GM23248 (cell line): ENCODE measurements at regions not wholly inside any gene's neighbourhood (a gene's known extent, or its start where the extent isn't known, plus 50 kb on each side); places are given as distances from the start of the nearest gene placed in this dataset.
A peak's percentile ranks its signal among the peaks of the same experiment; 100 is the strongest.

Source experiments
- DNase-seq: peaks from one replicate; pipeline ENCODE4 v3.0.0-alpha.2; 2015
- H2AFZ ChIP-seq: fragments of 200-600 bp; sonication (generic); 2 replicates; pipeline ENCODE4 v1.6.1; 2016; ENCODE audit warnings: antibody characterized with exemption
- H3F3A ChIP-seq: fragments of 200-600 bp; sonication (generic); 2 replicates; pipeline ENCODE4 v1.6.1; 2016; ENCODE audit warnings: mild to moderate bottlenecking, antibody characterized with exemption, mixed run types; ENCODE audit not compliant: insufficient read depth
- H3K27ac ChIP-seq: fragments of 200-600 bp; sonication (generic); 2 replicates; pipeline ENCODE4 v1.5.1; 2016; ENCODE audit warnings: mild to moderate bottlenecking
- H3K27me3 ChIP-seq: fragments of 200-600 bp; sonication (generic); replicated peaks from 2 replicates; pipeline ENCODE4 v1.6.1; 2016; ENCODE audit warnings: mild to moderate bottlenecking; ENCODE audit not compliant: insufficient read depth
- H3K36me3 ChIP-seq: fragments of 200-600 bp; sonication (generic); 2 replicates; pipeline ENCODE4 v1.6.1; 2016; ENCODE audit warnings: low read depth, mild to moderate bottlenecking
- H3K4me1 ChIP-seq: fragments of 200-600 bp; sonication (generic); 2 replicates; pipeline ENCODE4 v1.6.1; 2016; ENCODE audit warnings: mild to moderate bottlenecking; ENCODE audit not compliant: insufficient read depth
- H3K4me2 ChIP-seq: fragments of 200-600 bp; sonication (generic); one replicate; pipeline ENCODE4 v1.6.1; 2016; ENCODE audit warnings: mild to moderate bottlenecking; ENCODE audit not compliant: unreplicated experiment
- H3K4me3 ChIP-seq: fragments of 200-600 bp; sonication (generic); 2 replicates; pipeline ENCODE4 v1.5.1; 2016; ENCODE audit warnings: mild to moderate bottlenecking
- H3K79me2 ChIP-seq: fragments of 200-600 bp; sonication (generic); 2 replicates; pipeline ENCODE4 v1.6.1; 2016; ENCODE audit warnings: mild to moderate bottlenecking; ENCODE audit not compliant: insufficient read depth
- H3K9ac ChIP-seq: fragments of 200-600 bp; sonication (generic); 2 replicates; pipeline ENCODE4 v1.6.1; 2016; ENCODE audit warnings: mild to moderate bottlenecking
- H3K9me2 ChIP-seq: fragments of 200-600 bp; sonication (generic); 2 replicates; pipeline ENCODE4 v1.6.1; 2016; ENCODE audit warnings: mixed run types, mild to moderate bottlenecking, moderate library complexity; ENCODE audit not compliant: insufficient read depth
- H3K9me3 ChIP-seq: fragments of 200-600 bp; sonication (generic); one replicate; pipeline ENCODE4 v1.6.1; 2017; ENCODE audit warnings: low read depth
- H4K20me1 ChIP-seq: fragments of 200-600 bp; sonication (generic); 2 replicates; pipeline ENCODE4 v1.6.0; 2016; ENCODE audit not compliant: insufficient read depth
- EZH2 ChIP-seq: fragments of 200-600 bp; sonication (generic); IDR thresholded peaks from 2 replicates; pipeline ENCODE4 v1.6.1; 2018; ENCODE audit warnings: antibody characterized with exemption, mild to moderate bottlenecking; ENCODE audit not compliant: insufficient read depth, poor library complexity, severe bottlenecking
- EZH2phosphoT487 ChIP-seq: fragments of 200-600 bp; sonication (generic); IDR thresholded peaks from 2 replicates; pipeline ENCODE4 v1.6.1; 2018; ENCODE audit warnings: antibody characterized with exemption, moderate library complexity, mild to moderate bottlenecking, low read depth; ENCODE audit not compliant: insufficient read depth
- WGBS, 2 experiments: methylation state at CpG; one replicate each; pipeline ENCODE4 v1.1.6; 2015 to 2017; ENCODE audit warnings: low lambda C conversion rate in 2 of 2, low coverage in 1 of 2; ENCODE audit errors: missing lambda C conversion rate in 2 of 2; 5-methylcytosine and 5-hydroxymethylcytosine counted together
- in situ Hi-C: fragments of 300-500 bp; cut with MboI; formaldehyde crosslinking; loops from 2 replicates; pipeline ENCODE4 v1.15.0; 2020

DNA sequence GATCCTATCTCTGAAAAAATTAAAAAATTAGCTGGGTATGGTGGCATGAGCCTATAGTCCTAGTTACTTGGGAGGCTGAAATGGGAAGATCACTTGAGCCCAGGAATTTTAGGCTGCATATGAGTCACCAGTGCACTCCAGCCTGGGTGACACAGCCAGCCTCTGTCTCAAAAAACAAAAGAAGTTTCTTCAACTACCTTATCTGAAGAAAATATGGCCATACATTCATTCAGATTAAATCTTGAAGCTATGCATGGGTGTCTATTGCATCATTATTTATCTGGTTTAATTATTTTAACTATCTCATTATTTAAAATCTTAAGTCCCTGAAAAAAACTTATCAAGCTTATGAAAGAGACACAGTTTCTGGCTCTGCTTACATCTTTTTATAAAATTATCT, 204.1 kb downstream of the SIM1 start:
- Histone ChIP-seq H3K9ac (no peak overlapping the region), H3K4me3 (no peak overlapping the region), H2AFZ (no peak overlapping the region; the same call in 1 of the 2 replicates), H3K9me3 (no peaks in the 10 kb centered on the region), H3K4me1 (peaks cover 3% of the 10 kb centered on the region; the same call in 1 of the 2 replicates), H3K27me3 (no peaks in the 10 kb centered on the region), H3F3A (0 out of 2 replicates have a peak, but pooled peaks cover 9% of the 10 kb centered on the region), H3K36me3 (no peaks in the 10 kb centered on the region), H3K27ac (no peak overlapping the region), H3K79me2 (no peaks in the 10 kb centered on the region), H4K20me1 (no peaks in the 10 kb centered on the region), H3K4me2 (no peak overlapping the region), H3K9me2 (no peaks in the 10 kb centered on the region)
- no peak for TF ChIP-seq EZH2
- TF ChIP-seq EZH2phosphoT487 = no peak
- DNase-seq = peak; percentile 39
- in situ Hi-C loops = no loop called here

DNA sequence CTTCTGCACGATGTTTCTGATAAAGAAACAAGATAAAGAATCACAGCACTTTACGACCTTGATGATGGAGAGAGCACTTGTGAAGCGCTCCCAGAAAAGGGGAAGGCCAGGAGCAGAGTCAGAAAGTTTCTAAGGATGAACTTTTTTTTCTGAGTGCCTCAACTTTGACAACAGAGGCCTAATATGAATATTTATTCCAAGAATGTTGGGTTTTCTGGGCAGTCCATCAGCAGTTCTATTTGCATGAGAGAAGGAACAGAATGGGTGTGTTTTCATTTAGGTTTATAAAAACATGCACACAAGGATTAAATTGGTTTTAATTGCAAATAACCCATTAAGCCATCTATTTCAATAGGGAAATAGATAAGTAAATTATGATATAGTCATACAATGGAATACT, 204.9 kb downstream of the SIM1 start:
- no peak overlapping the region for H3K9ac ChIP-seq
- no peak overlapping the region for H2AFZ ChIP-seq
- H4K20me1 ChIP-seq = no peaks in the 10 kb centered on the region
- in situ Hi-C loops = no loop called here
- no peak overlapping the region for H3K4me3 ChIP-seq
- H3K4me1 ChIP-seq = peaks cover 3% of the 10 kb centered on the region; the same call in 1 of the 2 replicates
- no peaks in the 10 kb centered on the region for H3K27me3 ChIP-seq
- no peak for DNase-seq
- H3K27ac ChIP-seq = no peak overlapping the region
- H3K9me3 ChIP-seq = no peaks in the 10 kb centered on the region
- H3K36me3 ChIP-seq = no peaks in the 10 kb centered on the region
- no peak overlapping the region for H3K4me2 ChIP-seq
- no peaks in the 10 kb centered on the region for H3K79me2 ChIP-seq
- TF ChIP-seq EZH2 (no peak), EZH2phosphoT487 (no peak)
- 0 out of 2 replicates have a peak, but pooled peaks cover 9% of the 10 kb centered on the region for H3F3A ChIP-seq
- WGBS, 2 experiments = 93% methylated on average over 3 of the region's 3 CpGs
- no peaks in the 10 kb centered on the region for H3K9me2 ChIP-seq

DNA sequence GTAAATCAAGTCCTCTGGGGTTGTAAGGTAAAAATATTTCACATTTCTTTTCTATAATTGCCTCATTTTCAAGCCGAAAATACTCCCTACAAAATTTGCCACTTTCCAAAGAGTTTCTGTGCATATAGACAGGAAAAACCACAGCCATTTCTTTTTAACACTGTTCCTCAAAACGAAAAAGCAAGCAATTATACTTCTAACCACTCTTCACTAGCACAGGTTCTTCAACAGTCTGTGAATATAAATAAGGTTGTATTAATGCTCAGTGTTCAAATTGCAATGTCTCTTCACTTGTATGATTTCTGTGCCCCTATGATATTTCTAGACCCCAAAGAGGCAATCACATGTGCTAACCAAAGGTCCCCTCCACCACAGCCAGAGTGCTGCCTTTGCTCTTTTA, 206.0 kb downstream of the SIM1 start:
- DNase-seq = no peak
- Histone ChIP-seq H3K9me2 (no peaks in the 10 kb centered on the region), H3K9me3 (no peaks in the 10 kb centered on the region), H3K4me1 (peaks cover 3% of the 10 kb centered on the region; the same call in 1 of the 2 replicates), H3F3A (0 out of 2 replicates have a peak, but pooled peaks cover 9% of the 10 kb centered on the region), H3K27ac (no peak overlapping the region), H3K9ac (no peak overlapping the region), H3K36me3 (no peaks in the 10 kb centered on the region), H3K27me3 (no peaks in the 10 kb centered on the region), H3K4me3 (no peak overlapping the region), H2AFZ (peak overlapping the region; percentile 62; the same call in 1 of the 2 replicates), H3K79me2 (no peaks in the 10 kb centered on the region), H4K20me1 (no peaks in the 10 kb centered on the region), H3K4me2 (no peak overlapping the region)
- TF ChIP-seq EZH2phosphoT487 (no peak), EZH2 (no peak)
- in situ Hi-C loops = no loop called here
- WGBS, 2 experiments = 81 to 89% methylated on average over 2 of the region's 2 CpGs

DNA sequence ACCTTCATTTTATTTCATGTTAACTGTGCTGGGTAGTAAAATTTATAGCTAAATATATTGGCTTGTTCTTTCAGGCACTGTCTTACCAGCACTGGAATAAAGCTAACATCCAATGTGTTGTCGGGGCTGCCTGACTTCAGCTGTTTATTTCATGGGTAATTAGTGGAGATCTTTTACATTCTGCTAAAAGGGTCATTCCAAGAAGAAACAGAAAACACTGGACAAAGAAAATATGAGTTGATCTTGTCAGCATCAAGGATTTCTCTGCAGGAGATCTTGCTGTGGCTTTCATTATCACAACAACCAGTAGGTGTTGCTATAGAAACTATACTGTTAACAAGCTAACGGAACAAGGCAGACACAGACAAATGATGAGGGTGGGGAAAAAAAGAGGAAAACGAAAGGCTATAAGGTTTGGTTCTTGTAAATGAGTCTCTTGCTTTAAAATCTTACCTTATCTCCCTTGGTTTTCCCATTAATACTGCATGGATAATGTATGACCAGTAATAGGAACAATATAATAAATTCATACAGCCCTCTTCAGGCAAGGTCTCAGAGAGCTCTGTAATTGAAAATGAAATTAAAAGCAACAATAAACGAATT, 206.8 kb downstream of the SIM1 start:
- H3K4me3 ChIP-seq = peak overlapping the region; percentile 12; the same call in 1 of the 2 replicates

DNA sequence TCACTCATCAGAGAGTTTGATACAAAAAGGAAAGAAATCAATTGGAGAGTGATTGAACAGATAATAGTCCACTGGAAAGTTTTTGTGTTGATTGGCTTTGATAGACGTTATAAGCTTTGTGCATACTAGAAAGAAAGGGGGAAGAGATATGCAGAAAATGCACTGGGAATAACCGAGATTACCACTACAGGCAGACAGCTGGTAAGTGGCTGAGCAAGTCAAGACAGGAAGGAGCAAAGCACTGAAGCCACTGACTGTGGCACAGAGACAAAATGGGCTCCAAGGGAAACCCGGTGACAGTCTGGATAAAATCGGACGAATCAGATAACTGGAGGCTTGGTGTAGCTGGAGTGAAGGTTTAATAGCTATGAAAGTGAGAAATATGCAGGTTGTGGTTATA, 209.0 kb downstream of the SIM1 start:
- no peaks in the 10 kb centered on the region for H3K27me3 ChIP-seq
- in situ Hi-C loops = no loop called here
- H3K4me3 ChIP-seq = no peak overlapping the region
- H3K4me2 ChIP-seq = no peak overlapping the region
- no peaks in the 10 kb centered on the region for H3F3A ChIP-seq
- H3K4me1 ChIP-seq = peaks cover 3% of the 10 kb centered on the region; the same call in 1 of the 2 replicates
- H3K79me2 ChIP-seq = no peaks in the 10 kb centered on the region
- TF ChIP-seq EZH2 = no peak
- no peak for TF ChIP-seq EZH2phosphoT487
- H3K9me3 ChIP-seq = no peaks in the 10 kb centered on the region
- H2AFZ ChIP-seq = peak overlapping the region; percentile 20; the same call in 1 of the 2 replicates
- H3K36me3 ChIP-seq = no peaks in the 10 kb centered on the region
- H3K9ac ChIP-seq = no peak overlapping the region
- no peak for DNase-seq
- 97 to 99% methylated on average over 5 of the region's 5 CpGs for WGBS, 2 experiments
- no peaks in the 10 kb centered on the region for H3K9me2 ChIP-seq
- H3K27ac ChIP-seq = no peak overlapping the region
- H4K20me1 ChIP-seq = no peaks in the 10 kb centered on the region

More for the DNA sequence above, 206.8 kb downstream of the SIM1 start:
- Histone ChIP-seq H3K36me3 (no peaks in the 10 kb centered on the region), H4K20me1 (no peaks in the 10 kb centered on the region), H3K9me2 (no peaks in the 10 kb centered on the region), H3K9me3 (no peaks in the 10 kb centered on the region), H3K4me1 (peaks cover 3% of the 10 kb centered on the region; the same call in 1 of the 2 replicates), H3K27me3 (no peaks in the 10 kb centered on the region), H3K79me2 (no peaks in the 10 kb centered on the region), H3F3A (0 out of 2 replicates have a peak, but pooled peaks cover 9% of the 10 kb centered on the region), H3K4me2 (peak overlapping the region; percentile 37), H3K27ac (no peak overlapping the region), H3K9ac (0 out of 2 replicates have a peak overlapping the region, but pooled peaks have one; percentile 20), H2AFZ (peak overlapping the region; percentile 62)
- in situ Hi-C loops = no loop called here
- peak; percentile 59 for DNase-seq
- no peak for TF ChIP-seq EZH2
- TF ChIP-seq EZH2phosphoT487 = no peak
- 46 to 53% methylated on average over 4 of the region's 4 CpGs for WGBS, 2 experiments
